GM10266 (cell line): ENCODE measurements at regions not wholly inside any gene's neighbourhood (a gene's known extent, or its start where the extent isn't known, plus 50 kb on each side); places are given as distances from the start of the nearest gene placed in this dataset.

Source experiments
- DNase-seq: peaks from one replicate; pipeline ENCODE4 v3.0.0; 2012; ENCODE audit errors: extremely low spot score
- CTCF ChIP-seq: IDR thresholded peaks from 2 replicates; pipeline ENCODE4 v1.5.1; 2012; ENCODE audit warnings: mild to moderate bottlenecking, low read depth; ENCODE audit not compliant: control insufficient read depth, insufficient read depth; ENCODE audit errors: missing control alignments

DNA sequence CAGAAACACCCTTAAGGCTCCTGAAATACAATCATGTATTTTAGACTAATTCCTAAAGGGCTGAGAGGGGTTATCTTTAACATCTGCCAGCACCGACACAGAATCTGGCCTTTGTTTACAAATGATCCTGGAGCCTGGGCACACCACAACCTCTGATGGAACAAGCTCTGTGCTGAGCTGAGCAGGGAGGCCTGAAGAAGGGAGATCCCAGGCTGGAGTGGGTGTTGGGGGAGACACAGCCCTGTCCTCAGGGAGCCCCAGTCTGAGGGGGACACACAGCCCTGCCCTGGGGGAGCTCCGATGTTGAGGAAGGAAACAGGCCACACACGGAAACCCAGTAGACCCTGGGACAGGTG, 130.5 kb downstream of the VEGFA start:
- no peak for TF ChIP-seq CTCF

GRCh38 chr6:43899830-43900229, 129.8 kb downstream of the VEGFA start:
- TF ChIP-seq CTCF: no peak
- no peak for DNase-seq

More for the DNA sequence above, 130.5 kb downstream of the VEGFA start:
- no peak for DNase-seq

- no peak for TF ChIP-seq CTCF
- no peak for DNase-seq
Observed at GRCh38 chr6:43898358-43899131, 128.5 kb downstream of the VEGFA start.

DNA sequence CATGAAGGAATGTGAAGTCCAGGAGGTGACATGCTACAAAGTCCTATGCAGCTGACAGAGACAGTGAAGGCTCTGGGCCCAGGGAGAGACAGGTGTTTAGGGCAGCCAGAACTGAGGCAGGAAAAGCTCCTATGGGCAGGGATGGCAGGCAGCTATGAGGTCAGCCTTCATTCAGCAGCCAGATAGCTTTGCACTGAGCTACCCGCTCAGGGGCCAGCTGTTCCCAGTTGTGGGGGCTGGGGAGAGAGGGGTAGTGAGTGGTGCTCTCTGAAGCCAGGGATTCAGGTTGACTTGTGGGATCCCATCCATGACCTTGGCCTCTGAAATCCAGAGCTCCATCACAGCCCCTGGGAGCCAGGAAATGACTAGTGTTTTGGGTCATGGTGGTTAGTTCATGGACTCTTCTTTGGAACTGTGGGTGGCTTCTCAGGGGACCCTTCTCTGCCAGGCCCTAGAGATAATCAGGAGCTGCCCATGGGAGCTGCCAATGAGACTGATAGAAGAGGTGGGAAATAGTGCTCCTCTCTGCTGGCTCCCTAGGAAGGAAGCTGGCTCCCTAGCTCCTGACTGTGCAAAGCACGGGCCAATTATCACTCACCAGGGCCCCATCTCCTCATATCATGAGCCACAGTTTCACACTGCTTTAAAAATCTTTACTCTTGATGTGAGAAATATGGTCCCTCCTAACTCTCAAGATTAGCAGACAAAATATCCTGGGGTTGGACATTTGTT, 127.7 kb downstream of the VEGFA start:
- no peak for TF ChIP-seq CTCF
- no peak for DNase-seq

DNA sequence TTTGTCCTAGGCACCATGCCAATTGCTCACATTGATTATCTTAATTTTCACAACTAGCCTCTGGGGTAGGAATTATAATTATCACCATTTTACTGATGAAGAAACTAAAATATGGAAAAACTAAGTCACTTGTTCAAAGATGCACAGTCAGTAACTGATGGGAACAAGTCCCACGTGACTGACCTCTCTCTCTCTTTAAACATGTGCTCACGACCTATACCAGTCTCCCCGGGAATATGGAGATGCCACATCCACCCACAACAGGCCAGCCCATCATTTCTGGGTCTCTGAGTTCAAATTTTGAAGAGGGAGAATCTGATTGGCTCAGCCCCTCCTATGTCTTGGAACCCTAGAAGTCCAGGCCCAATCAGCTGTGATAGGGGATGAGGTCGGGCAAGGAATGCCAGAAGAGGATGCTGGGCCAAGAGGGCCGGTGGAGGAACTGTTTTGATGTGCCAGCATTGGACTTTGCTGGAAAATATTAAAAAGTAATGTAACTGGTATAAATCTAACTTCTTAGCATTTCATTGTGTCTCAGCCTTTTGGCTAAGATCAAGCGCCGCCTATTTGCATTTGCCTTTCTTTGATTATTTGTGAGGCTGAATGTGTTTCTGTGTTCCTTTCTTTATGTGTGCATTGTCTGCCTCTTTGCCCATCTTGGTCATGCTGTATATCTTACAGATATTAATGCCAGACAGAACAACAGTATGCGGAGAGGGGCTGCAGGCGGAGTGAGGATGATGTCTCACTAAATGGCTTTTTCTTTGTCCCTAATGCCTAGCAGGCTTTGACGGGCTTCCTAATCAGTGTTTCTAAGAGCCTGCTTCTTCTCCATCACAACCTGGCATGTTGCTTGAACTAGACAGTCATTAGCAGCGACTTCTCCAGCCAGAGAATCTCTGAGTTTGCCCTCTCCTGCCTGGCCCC, 126.6 kb downstream of the VEGFA start:
- TF ChIP-seq CTCF: no peak
- no peak for DNase-seq

GRCh38 chr6:43895656-43896328, 125.8 kb downstream of the VEGFA start:
- no peak for TF ChIP-seq CTCF
- DNase-seq: no peak
